Immature natural killer cell (primary cell): ENCODE measurements at regions not wholly inside any gene's neighbourhood (a gene's known extent, or its start where the extent isn't known, plus 50 kb on each side); places are given as distances from the start of the nearest gene placed in this dataset.
A peak's percentile ranks its signal among the peaks of the same experiment; 100 is the strongest.

Source experiments
- DNase-seq, 3 donors: peaks; one replicate each; pipeline ENCODE4 v3.0.0; 2022; ENCODE audit warnings: mixed read lengths in 1 of 3
- H3K27ac Mint-ChIP-seq, 6 donors: one replicate each; pipeline ENCODE4 v1.8.0; 2020; ENCODE audit warnings: mixed read lengths in 6 of 6, mild to moderate bottlenecking in 5 of 6, inconsistent platforms in 4 of 6, moderate library complexity in 3 of 6
- H3K27me3 Mint-ChIP-seq, 3 donors: one replicate each; pipeline ENCODE4 v1.8.0; 2020 to 2021; ENCODE audit warnings: low read depth in 3 of 3, mild to moderate bottlenecking in 3 of 3, mixed read lengths in 3 of 3, moderate library complexity in 3 of 3, inconsistent platforms in 1 of 3
- H3K36me3 Mint-ChIP-seq, 3 donors: one replicate each; pipeline ENCODE4 v1.8.0; 2020; ENCODE audit warnings: mixed read lengths in 3 of 3, inconsistent platforms in 2 of 3, mild to moderate bottlenecking in 2 of 3
- H3K4me1 Mint-ChIP-seq, 2 donors: one replicate each; pipeline ENCODE4 v1.8.0; 2020; ENCODE audit warnings: inconsistent platforms in 2 of 2, mild to moderate bottlenecking in 2 of 2, mixed read lengths in 2 of 2, moderate library complexity in 1 of 2
- H3K4me3 Mint-ChIP-seq, 5 donors: one replicate each; pipeline ENCODE4 v1.8.0; 2020; ENCODE audit warnings: mild to moderate bottlenecking in 5 of 5, mixed read lengths in 5 of 5, inconsistent platforms in 3 of 5, moderate library complexity in 3 of 5
- H3K9me3 Mint-ChIP-seq, 6 donors: one replicate each; pipeline ENCODE4 v1.8.0; 2020; ENCODE audit warnings: mild to moderate bottlenecking in 6 of 6, mixed read lengths in 6 of 6, inconsistent platforms in 4 of 6, moderate library complexity in 3 of 6

GRCh38 chr9:120038342-120038741 lies 541.6 kb downstream of the CDK5RAP2 start:
- Mint-ChIP-seq H3K4me3 (no peak overlapping the region), H3K27ac (no peak overlapping the region), H3K27me3 (peaks cover 0 to 3% (median 0%) of the 10 kb centered on the region in 3 donors), H3K9me3 (no peaks in the 10 kb centered on the region), H3K4me1 (no peaks in the 10 kb centered on the region), H3K36me3 (no peaks in the 10 kb centered on the region)
- DNase-seq, result no peak

DNA sequence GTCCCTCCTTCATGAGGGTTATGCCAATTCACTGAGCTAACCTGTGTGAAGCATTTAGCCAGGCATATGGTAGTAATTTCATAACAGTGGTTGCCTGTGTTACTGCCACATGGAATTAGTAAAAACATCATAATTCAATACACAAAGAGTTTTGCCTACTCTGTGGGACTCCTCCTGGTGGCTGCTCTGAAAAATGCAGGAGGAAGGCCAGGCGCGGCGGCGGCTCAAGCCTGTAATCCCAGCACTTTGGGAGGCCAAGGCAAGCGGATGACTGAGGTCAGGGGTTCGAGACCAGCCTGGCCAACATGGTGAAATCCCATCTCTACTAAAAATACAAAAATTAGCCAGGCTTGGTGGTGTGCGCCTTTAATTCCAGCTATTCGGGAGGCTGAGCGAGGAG lies 547.3 kb downstream of the CDK5RAP2 start:
- Mint-ChIP-seq H3K9me3 (no peaks in the 10 kb centered on the region), H3K27me3 (peaks cover 0 to 1% (median 0%) of the 10 kb centered on the region in 3 donors), H3K27ac (no peak overlapping the region), H3K36me3 (no peaks in the 10 kb centered on the region), H3K4me3 (no peak overlapping the region), H3K4me1 (no peaks in the 10 kb centered on the region)
- DNase-seq, result no peak

DNA sequence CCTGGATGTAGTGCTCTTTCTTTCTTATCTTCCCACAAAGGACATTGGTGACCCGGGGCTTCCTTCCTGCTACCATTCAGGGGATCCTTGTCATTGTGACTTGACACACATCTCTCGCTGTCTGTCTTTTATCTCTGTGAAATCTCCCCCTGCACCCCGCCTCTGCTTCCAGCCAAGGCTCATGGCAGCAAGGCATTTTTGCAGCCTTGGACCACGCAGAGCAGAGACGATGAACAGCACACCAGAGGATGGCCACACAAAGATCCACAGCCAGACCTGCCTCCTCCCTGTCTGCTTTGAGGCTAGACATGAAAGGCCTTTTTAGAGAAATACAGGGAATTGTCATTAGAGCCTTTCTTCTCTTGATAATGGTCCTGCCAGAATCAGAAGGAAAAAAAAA lies 549.1 kb downstream of the CDK5RAP2 start:
- Mint-ChIP-seq H3K4me1 (no peaks in the 10 kb centered on the region), H3K36me3 (no peaks in the 10 kb centered on the region), H3K27me3 (peaks cover 0 to 4% (median 4%) of the 10 kb centered on the region in 3 donors), H3K4me3 (no peak overlapping the region), H3K27ac (peak overlapping the region in 1 of 6 donors; percentile 4), H3K9me3 (no peaks in the 10 kb centered on the region)
- DNase-seq, result no peak

DNA sequence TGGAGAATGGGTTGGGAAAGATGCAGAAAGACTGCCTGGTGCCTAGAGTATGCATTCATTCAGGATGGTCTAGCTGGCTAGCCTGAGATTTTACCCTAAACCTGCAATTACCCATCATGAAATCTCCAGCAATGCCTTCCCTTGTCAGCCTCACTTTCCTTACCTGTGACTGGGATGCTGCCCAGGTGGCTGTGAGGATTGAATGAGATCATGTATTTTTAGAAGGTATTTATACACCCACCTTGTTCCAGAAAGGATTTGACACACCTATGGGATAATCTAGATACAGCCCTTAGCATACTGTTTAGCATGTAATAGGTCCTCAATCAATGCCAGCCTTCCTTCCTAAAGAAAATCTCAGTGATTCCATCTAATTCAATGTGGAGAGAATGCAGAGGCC lies 561.4 kb downstream of the CDK5RAP2 start:
- H3K4me1 Mint-ChIP-seq, result no peaks in the 10 kb centered on the region
- no peak overlapping the region for H3K4me3 Mint-ChIP-seq
- DNase-seq, result no peak
- no peak overlapping the region for H3K27ac Mint-ChIP-seq
- peaks cover 0 to 5% (median 0%) of the 10 kb centered on the region in 3 donors for H3K27me3 Mint-ChIP-seq
- no peaks in the 10 kb centered on the region for H3K36me3 Mint-ChIP-seq
- H3K9me3 Mint-ChIP-seq, result peaks cover 0 to 6% (median 0%) of the 10 kb centered on the region in 6 donors

GRCh38 chr9:120018037-120018436 lies 561.9 kb downstream of the CDK5RAP2 start:
- no peaks in the 10 kb centered on the region for H3K36me3 Mint-ChIP-seq
- H3K9me3 Mint-ChIP-seq, result peaks cover 0 to 4% (median under 1%) of the 10 kb centered on the region in 6 donors
- H3K27ac Mint-ChIP-seq, result no peak overlapping the region
- DNase-seq, result no peak
- no peaks in the 10 kb centered on the region for H3K4me1 Mint-ChIP-seq
- H3K4me3 Mint-ChIP-seq, result no peak overlapping the region
- H3K27me3 Mint-ChIP-seq, result peaks cover 0 to 5% (median 0%) of the 10 kb centered on the region in 3 donors

- DNase-seq, result no peak
- no peaks in the 10 kb centered on the region for H3K36me3 Mint-ChIP-seq
- no peaks in the 10 kb centered on the region for H3K4me1 Mint-ChIP-seq
- H3K27ac Mint-ChIP-seq, result no peak overlapping the region
- H3K27me3 Mint-ChIP-seq, result peaks cover 0 to 9% (median 1%) of the 10 kb centered on the region in 3 donors
- no peak overlapping the region for H3K4me3 Mint-ChIP-seq
- H3K9me3 Mint-ChIP-seq, result peaks cover 0 to 4% (median 0%) of the 10 kb centered on the region in 6 donors
Measured at GRCh38 chr9:120016231-120016630, 563.7 kb downstream of the CDK5RAP2 start.

DNA sequence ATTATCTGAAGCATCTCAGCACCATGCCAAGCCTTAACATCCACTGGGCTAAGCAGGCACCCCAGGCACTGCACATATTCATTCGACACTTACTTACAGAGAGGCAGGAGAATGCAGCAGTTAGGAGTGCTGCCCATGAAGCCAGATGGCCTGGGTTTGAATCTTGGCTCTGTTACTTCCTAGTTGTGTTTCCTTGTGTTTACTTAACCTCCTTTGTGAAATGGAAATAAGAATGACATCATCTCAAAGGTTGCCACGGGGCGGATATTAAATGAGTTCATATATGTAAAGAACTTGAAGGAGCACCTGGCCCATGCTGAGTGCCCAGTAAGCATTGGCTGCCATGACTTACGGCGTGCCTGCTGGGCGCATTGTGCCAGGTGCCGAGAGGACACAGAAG lies 565.2 kb downstream of the CDK5RAP2 start:
- H3K4me1 Mint-ChIP-seq, result no peaks in the 10 kb centered on the region
- H3K27ac Mint-ChIP-seq, result no peak overlapping the region
- H3K36me3 Mint-ChIP-seq, result peaks cover 0 to 3% (median 0%) of the 10 kb centered on the region in 3 donors
- DNase-seq, result no peak
- peaks cover 0 to 4% (median 1%) of the 10 kb centered on the region in 6 donors for H3K9me3 Mint-ChIP-seq
- H3K4me3 Mint-ChIP-seq, result no peak overlapping the region
- H3K27me3 Mint-ChIP-seq, result peaks cover 0 to 9% (median 1%) of the 10 kb centered on the region in 3 donors

DNA sequence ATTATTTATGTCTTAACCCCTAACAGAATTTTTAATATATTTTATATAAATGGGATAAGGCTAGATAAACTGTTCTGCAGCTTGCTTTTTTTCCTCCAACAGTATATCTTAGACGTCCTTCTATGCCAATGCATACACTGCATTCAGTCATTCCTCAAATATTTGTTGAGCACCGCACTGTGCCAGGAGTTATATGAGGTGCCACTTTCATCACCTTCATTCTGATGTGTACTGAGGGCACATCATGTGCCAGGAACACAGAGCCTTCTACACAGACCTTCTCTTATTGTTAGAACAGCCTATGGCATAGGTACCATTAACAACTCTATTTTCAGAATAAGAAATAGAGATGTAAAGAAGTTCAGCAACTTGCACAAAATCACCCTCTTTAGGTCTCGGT lies 570.1 kb downstream of the CDK5RAP2 start:
- Mint-ChIP-seq H3K27me3 (peaks cover 4 to 5% (median 4%) of the 10 kb centered on the region in 3 donors), H3K36me3 (peaks cover 0 to 3% (median 0%) of the 10 kb centered on the region in 3 donors), H3K4me1 (no peaks in the 10 kb centered on the region), H3K27ac (no peak overlapping the region), H3K4me3 (no peak overlapping the region), H3K9me3 (peaks cover 0 to 7% (median under 1%) of the 10 kb centered on the region in 6 donors)
- DNase-seq, result no peak

DNA sequence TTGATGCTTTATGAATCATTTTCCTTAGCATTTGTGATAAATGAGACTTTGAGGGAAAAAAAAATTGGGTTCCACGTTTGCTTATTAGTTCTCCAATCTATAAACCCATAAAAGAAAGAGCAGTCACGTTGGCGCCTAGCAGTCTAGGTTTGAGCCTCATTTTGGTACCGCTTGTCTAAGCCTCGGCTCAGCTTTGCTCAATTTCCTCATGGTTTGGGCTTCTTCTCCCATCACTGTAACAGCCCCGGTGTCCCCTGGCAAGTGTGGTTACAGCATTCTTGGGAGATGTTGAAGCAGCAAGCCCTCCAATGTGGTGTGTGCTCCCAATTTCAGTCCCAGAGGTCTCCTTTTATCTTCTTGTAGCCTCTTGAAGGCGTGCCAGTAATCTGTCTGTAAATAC lies 578.4 kb downstream of the CDK5RAP2 start:
- no peaks in the 10 kb centered on the region for H3K4me1 Mint-ChIP-seq
- no peak overlapping the region for H3K4me3 Mint-ChIP-seq
- H3K36me3 Mint-ChIP-seq, result no peaks in the 10 kb centered on the region
- DNase-seq, result no peak
- peaks cover 0 to 1% (median 0%) of the 10 kb centered on the region in 6 donors for H3K9me3 Mint-ChIP-seq
- H3K27ac Mint-ChIP-seq, result no peak overlapping the region
- peaks cover 0 to 4% (median 0%) of the 10 kb centered on the region in 3 donors for H3K27me3 Mint-ChIP-seq

DNA sequence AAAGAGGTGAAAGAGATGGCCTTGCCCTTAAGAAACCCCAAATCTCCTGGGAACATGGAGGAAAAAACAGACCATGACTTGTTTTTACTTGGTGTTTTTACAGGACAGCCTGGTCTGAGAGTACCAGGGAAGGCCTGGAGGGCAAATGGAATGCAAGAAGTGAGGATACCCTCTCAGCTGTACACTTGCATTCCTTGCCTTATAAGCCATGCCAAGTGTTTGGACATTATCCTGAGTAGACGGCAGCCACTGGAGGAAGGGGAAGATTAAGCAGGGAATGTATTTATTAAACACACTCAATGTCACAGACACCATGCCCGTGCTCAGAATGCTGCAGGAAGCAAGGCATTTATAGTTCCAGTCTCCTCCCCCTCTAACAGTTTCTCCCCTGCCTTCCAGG lies 581.4 kb downstream of the CDK5RAP2 start:
- H3K4me1 Mint-ChIP-seq, result no peaks in the 10 kb centered on the region
- H3K9me3 Mint-ChIP-seq, result peaks cover 0 to 4% (median 0%) of the 10 kb centered on the region in 6 donors
- peaks cover 0 to 4% (median 0%) of the 10 kb centered on the region in 3 donors for H3K27me3 Mint-ChIP-seq
- no peak overlapping the region for H3K4me3 Mint-ChIP-seq
- no peak overlapping the region for H3K27ac Mint-ChIP-seq
- H3K36me3 Mint-ChIP-seq, result no peaks in the 10 kb centered on the region
- DNase-seq, result no peak

GRCh38 chr9:119991797-119992196 lies 588.2 kb downstream of the CDK5RAP2 start:
- H3K4me1 Mint-ChIP-seq, result no peaks in the 10 kb centered on the region
- H3K4me3 Mint-ChIP-seq, result no peak overlapping the region
- H3K27ac Mint-ChIP-seq, result no peak overlapping the region

GRCh38 chr9:119986713-119987112 lies 593.3 kb downstream of the CDK5RAP2 start:
- H3K27ac Mint-ChIP-seq, result no peak overlapping the region
- no peaks in the 10 kb centered on the region for H3K36me3 Mint-ChIP-seq

More at GRCh38 chr9:119991797-119992196, 588.2 kb downstream of the CDK5RAP2 start:
- Mint-ChIP-seq H3K36me3 (no peaks in the 10 kb centered on the region), H3K9me3 (peaks cover 0 to 2% (median 0%) of the 10 kb centered on the region in 6 donors), H3K27me3 (peaks cover 2 to 5% (median 4%) of the 10 kb centered on the region in 3 donors)
- no peak for DNase-seq

DNA sequence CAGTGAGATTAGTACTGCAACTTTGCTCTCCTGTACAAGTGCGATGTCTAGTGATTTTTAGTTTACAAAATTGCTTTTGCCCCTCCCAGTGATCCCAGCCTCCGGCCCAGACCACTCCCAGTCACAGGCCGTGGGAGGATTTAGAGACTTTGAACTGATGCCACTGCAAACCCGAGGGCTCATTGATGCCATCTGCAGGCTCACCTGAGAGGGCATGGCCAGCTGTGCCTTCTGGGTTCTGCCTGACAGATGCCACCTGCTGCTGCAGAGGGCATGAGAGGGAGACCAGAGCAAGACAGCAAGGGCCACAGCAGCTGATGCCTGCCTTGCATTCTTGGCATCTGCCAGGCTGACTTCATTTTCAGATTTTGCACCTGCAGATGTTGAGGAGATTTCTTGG lies 593.8 kb downstream of the CDK5RAP2 start:
- DNase-seq, result no peak
- Mint-ChIP-seq H3K27ac (no peak overlapping the region), H3K4me3 (no peak overlapping the region), H3K27me3 (peaks cover 0 to 6% (median 5%) of the 10 kb centered on the region in 3 donors), H3K36me3 (no peaks in the 10 kb centered on the region), H3K9me3 (peaks cover 0 to 2% (median 0%) of the 10 kb centered on the region in 6 donors), H3K4me1 (no peaks in the 10 kb centered on the region)

More at GRCh38 chr9:119986713-119987112, 593.3 kb downstream of the CDK5RAP2 start:
- Mint-ChIP-seq H3K4me1 (no peaks in the 10 kb centered on the region), H3K27me3 (peaks cover 0 to 6% (median 5%) of the 10 kb centered on the region in 3 donors), H3K9me3 (no peaks in the 10 kb centered on the region), H3K4me3 (no peak overlapping the region)
- no peak for DNase-seq

GRCh38 chr9:119974026-119974425 lies 604.8 kb upstream of the BRINP1 start:
- H3K27me3 Mint-ChIP-seq, result peaks cover 0 to 5% (median 3%) of the 10 kb centered on the region in 3 donors
- H3K27ac Mint-ChIP-seq, result no peak overlapping the region
- H3K9me3 Mint-ChIP-seq, result peaks cover 0 to 7% (median 0%) of the 10 kb centered on the region in 6 donors
- H3K4me1 Mint-ChIP-seq, result peaks cover 0 to 3% of the 10 kb centered on the region in 2 donors
- no peaks in the 10 kb centered on the region for H3K36me3 Mint-ChIP-seq
- H3K4me3 Mint-ChIP-seq, result no peak overlapping the region
- no peak for DNase-seq
